Ecto neural progenitor cell (in vitro differentiated cells): ENCODE measurements at regions not wholly inside any gene's neighbourhood (a gene's known extent, or its start where the extent isn't known, plus 50 kb on each side); places are given as distances from the start of the nearest gene placed in this dataset.

Source experiments
- DNase-seq: peaks from one replicate; pipeline ENCODE4 v3.0.0-alpha.2; 2018; ENCODE audit warnings: low spot score

DNA sequence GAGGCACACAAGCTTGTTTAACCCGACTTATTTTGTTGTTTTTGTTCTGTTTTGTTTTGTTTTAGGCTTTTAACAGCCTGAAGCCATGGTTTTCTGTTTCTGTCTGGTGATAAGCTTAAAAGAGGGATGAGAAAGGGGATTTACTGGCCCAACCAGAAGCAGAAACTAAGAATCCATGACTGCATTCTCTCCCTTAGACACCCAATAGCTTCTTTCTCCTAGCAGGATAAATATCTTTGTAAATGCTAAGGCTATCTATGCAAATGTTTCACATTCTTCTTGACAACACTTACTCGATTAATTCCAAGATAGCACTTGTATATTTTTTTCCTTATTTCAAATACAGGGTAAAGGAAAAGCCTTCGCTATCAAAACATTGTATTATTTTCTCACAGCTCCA, 53.7 kb upstream of the SMAD1 start:
- no peak for DNase-seq

DNA sequence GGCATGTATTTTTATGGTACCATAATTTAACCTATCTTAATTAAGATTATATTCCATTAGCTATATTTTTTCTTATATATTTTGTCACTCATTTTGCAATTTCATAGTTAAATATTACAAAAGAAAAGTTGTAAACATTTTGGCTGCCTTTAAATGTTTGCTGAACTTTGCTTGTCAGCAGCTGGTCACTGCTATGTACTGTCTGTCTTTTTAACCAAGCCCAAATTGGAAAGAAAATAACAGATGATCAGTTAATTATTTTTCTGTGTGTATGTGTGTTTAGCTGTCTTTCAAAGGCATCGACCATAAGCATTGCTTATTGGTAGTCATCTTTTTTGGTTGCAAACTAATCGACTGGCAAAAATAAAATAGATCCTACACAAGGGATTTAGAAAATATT, 54.4 kb upstream of the SMAD1 start:
- no peak for DNase-seq

DNA sequence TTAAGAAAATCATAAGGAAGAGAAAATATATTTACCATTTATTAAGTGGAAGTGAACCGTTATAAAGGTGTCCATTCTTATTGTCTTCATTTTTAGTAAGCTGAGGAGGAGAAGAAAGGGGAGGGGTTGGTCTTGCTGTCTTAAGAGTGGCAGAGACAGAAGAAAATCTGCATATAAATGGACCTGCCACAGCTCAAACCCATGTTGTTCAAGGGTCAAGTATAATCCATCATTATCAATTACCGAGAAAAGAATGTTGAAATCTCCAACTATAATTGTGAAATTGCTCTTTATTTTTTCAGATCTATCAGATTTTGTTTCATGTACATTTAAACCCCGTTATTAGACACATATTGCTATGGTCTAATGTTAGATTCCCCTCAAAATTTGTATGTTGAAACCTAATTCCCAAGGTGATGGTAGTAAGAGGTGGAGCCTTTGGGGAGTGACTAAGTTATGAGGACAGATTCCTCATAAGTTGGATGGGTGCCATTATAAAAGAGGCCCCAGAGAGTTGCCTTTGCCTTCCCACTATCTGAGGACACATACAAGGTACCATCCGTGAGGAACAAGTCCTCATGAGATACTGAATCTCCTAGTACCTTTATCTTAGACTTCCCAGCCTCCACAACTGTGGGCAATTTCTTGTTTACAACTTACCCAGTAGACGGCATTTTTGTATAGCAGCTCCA, 58.5 kb upstream of the SMAD1 start:
- DNase-seq: no peak

DNA sequence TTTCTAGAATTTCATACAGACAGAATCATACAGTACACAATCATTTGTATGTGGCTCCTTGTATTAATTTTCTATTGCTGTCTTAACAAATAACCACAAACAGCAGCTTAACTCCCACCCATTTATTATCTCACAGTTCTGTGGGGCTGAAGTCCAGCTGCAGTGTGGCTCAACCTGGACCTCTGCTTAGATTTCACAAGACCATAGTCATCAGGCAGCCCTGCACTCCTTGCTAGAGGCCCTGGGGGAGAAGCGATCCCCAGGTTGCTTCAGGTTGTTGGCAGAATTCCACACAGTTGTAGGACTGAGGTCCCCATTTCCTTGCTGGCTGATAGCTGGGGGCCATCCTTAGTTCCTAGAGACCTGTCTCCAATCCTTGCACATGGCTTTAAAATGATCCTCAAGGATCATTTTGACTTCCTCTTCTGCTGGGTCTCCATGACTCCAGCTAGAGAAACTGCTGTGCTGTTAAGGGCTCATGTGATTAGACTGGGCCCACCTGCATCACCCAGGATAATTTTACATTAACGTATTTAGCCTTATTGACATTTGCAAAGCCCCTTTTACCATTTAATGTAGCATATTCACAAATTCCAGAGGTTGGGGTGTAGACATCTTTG, 60.9 kb upstream of the SMAD1 start:
- DNase-seq: no peak

DNA sequence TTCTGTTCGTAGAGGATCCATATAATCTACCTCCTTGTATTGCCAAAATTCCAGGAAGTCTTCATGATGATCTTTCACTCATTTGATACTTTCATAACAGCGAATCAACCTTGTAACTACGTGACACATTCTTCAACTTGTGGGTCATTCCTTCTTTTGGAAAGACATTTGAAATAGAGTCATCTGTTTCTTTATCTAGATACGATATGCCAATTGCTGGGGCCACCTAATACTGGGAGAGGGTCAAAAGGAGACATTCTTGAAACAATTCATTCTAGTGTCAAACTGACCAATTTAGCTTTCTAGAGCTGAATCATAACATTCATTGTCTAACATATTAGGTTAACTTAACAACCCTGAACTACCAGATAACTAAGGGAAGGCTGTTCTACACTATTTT, 62.9 kb upstream of the SMAD1 start:
- no peak for DNase-seq

DNA sequence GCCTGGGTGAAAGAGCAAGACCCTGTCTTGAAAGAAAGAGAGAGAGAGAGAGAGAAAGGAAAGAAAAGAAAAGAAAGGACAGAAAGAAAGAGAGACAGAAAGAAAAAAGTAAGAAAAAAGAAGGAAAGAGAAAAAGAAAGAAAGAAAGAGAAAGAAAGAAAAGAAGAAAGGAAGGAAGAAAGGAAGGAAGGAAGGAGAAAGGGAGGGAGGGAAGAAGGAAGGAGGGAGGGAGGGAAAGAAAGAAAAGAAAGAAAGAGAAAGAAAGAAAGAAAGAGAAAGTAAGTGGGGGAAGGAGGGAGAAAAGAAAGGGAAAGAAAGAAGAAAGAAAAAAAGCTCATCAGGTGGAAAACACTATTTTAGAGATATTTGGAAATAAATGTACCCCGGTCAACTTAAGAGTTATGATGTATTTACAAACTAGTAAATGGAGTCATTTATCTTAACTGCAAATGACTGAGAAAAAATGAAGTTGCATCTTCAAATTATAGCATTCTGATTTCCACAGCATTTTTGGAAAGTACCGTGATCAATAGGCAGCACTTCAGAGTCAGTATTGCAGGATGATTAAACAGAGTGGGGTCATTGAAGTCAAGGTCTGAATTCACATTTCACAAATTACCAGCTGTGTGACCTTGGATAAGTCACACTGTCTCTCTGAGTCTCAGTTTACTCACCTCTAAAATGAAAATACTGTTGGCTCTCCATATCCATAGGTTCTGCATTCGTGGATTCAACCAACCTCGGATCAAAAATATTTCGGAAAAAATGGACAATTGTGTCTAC, 64.1 kb upstream of the SMAD1 start:
- no peak for DNase-seq

DNA sequence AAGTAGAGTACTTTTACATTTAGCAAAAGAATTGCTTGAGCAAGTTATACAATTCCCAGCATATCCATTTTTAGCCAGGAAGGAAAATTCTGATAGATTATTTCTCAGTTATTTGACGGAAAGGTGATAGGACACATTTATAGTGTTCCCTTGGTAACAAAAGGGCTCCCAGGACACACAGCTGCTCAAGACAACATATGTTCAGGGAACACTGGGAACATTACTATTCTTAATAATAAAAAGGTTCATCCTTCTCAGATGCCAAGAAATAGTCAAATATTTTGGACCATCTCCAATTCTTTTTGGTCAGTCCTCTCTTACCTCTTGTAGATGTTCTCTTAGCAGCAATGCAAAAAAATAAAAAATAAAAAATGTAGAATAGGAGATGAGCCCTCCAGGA, 66.8 kb upstream of the SMAD1 start:
- no peak for DNase-seq

DNA sequence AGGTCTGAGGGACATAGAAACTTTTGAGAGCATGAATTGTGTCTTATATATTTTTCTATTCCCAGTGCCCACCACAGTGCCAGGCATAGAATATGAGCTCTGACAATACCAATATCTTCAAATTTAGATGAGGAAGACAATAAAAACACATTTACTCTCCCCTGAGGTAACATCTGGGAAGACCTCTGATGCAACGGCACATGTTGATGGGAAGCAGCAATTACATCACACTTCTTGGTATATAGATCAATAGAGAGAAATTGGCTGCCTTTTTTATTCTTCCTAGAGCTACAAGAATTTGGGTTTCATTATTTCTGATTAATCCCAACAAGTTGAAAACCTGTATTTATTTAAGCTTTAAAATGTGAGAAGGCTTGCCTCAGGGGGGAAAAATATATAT, 67.4 kb upstream of the SMAD1 start:
- DNase-seq: no peak

DNA sequence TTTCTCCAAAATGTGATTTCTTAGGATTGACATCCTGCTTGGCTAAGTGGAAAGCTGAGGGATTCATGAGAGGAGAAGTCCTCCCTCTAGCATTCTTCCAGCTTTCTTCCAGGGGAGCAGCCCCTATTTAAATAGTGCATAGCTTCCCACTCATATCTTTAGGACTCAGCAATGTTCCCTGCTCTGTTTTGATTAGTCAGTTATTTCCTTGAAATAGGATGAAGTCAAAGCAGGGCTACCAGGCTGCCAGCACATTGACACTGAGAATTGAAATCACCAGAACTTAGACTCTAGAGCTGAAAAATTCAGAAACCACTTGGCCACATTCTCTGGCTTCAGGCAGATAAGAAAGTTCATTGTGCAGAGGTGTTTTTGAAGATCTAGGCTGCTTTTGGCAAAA, 74.7 kb upstream of the SMAD1 start:
- no peak for DNase-seq

DNA sequence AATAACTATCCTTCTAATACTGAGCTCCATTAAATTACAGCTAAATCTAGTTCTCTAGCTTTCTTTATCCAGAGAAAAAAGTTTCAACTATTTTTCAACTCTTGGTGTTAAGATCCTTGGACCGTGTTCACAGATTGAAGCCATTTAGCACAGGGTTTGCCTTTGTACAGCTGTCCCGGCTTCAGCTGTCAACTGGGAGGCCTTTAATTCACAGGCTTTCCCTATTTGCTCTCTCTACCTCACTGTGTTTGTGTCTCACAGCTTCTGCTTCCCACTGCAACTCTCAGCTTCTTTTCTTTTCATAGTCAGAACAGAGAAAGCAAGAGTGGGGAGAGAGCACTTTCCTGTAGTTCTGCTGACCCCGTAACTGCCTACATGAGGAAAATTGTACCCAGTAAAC, 76.9 kb upstream of the SMAD1 start:
- DNase-seq: no peak

DNA sequence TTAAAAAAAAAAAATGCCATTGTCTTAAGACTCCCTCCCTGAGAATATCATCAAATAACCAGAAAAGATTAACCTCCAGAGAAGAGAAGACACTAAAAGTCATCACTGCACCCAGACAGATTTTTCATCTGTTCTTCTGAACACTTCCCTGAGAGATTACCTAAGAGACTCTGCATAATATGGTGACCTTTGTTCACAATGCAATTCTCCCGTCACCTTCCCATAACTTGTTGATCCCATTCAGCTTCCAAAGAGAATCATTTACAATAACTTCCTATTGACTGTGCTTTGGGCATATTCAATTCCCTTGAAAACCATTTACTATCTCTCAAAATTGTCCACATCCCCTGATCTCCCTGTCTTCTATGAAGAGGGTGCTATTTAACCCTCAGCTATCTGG, 85.1 kb upstream of the SMAD1 start:
- no peak for DNase-seq

DNA sequence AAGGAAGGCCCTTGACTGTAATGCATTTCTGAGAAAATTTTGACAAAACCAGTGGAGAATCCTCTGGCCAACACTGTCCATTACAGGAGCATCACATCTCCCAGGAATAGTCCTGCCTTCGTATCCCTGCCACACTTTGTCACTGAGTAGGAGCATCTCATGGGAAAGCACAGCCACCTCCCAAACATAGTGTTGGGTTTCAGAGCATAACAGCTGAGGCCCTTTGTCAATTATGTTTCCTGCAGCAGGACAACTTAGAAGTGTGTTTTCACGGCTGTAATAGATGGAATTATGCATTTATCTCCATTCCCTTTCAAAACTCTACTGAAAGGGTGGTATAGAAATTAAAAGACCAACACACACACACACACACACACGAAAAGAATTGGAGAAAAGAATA, 91.1 kb upstream of the SMAD1 start:
- DNase-seq: no peak

DNA sequence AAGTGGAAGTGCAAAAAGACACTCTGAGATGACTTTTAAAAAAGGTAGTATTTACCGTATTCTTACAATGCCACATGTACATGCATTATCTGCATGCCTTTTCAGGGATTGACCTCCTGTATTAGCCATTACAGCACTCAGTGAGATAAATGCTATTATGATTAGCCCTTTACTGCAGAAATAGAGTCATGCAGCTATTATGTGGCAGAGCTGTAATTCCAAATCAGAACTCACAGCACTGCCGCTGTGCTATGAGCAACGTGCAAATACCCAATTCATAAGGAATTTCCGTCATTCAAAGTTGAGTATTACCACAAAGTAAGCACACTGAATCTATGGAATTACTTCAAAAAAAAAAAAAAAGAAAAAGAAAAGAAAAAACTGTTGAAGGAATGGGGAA, 92.1 kb upstream of the SMAD1 start:
- DNase-seq: no peak

DNA sequence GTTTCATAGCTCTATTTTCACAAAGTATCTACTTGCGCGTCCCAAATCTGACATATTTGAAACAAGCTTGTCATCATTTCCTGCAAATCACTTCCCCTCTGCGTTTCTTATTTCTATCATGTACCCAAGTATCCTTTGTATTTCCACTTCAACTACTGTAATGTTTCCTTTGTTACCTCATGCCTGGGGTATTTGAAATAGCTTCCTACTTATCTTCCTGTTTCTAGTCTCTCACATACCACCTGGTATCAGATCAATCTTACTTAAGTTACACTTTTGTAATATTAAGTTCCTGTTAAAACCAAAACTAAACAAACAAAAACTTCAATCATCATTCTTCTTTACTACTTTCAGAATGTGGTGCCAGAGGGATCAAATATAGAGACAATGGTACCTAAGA, 93.6 kb upstream of the SMAD1 start:
- DNase-seq: no peak

DNA sequence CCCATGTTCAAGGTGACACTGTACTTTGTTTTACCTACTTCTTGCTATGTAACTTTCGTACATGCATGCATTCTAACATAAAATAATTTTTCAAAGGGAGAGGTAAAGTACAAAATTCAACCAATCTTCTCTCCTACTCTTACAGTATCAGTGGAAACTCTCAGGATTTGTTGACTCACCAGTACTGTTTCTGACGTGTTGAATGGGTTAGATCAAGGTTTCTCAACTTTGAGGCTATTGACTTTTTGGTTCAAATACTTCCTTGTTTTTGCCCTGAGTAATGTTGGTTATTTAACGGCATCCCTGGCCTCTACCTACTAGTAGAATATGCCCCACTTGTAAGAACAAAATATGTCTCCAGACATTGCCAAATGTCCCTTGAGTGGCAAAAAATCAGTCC, 94.6 kb upstream of the SMAD1 start:
- DNase-seq: no peak

DNA sequence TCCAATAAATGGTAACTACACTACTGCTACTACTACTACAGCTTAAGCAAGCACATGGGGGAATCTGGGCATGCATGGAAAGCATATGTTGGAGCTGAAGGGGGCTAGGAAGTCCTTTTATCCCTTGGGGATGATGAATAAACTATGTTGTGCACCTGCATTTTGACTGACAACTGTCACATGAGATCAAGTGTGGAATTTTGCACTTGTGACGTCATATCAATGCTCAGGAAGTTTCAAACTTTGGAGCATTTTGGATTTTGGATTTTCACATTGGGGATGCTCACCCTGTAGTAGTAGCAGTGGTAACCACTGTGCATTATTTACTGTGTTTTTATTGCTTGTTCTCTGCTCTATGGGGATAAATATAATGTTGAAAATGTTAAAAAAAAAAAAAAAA, 100.5 kb upstream of the SMAD1 start:
- DNase-seq: no peak

DNA sequence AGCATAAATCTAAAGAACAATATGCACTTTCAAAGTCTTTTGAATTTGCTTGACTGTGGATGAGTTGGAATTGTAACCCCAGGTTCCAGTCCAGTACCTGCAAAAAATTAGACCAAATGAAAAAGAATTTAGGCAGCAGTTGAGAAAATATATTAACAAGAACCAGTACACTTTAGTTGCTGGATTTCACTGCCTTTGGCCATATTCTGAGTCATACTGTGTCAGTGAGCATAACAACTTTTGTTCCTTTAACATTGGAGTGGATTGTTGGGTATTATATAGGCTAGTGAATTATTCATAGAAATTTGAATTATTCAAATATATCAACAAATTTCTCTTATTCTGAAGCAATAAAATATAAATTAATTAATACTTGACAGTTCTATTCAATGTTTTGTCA, 101.5 kb upstream of the SMAD1 start:
- no peak for DNase-seq

DNA sequence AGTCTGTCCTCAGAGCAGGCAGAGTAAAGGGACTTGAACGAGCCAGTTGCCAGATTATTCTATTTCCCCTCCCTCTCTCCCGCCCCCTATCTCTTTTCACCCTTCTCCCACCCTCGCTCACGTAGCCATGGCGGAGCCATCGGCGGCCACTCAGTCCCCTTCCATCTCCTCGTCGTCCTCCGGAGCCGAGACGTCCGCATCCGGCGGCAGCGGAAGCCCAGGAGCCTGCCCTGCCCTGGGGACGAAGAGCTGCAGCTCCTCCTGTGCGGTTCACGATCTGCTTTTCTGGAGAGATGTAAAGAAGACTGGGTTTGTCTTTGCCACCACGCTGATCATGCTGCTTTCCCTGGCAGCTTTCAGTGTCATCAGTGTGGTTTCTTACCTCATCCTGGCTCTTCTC, 106.2 kb upstream of the SMAD1 start:
- no peak for DNase-seq

DNA sequence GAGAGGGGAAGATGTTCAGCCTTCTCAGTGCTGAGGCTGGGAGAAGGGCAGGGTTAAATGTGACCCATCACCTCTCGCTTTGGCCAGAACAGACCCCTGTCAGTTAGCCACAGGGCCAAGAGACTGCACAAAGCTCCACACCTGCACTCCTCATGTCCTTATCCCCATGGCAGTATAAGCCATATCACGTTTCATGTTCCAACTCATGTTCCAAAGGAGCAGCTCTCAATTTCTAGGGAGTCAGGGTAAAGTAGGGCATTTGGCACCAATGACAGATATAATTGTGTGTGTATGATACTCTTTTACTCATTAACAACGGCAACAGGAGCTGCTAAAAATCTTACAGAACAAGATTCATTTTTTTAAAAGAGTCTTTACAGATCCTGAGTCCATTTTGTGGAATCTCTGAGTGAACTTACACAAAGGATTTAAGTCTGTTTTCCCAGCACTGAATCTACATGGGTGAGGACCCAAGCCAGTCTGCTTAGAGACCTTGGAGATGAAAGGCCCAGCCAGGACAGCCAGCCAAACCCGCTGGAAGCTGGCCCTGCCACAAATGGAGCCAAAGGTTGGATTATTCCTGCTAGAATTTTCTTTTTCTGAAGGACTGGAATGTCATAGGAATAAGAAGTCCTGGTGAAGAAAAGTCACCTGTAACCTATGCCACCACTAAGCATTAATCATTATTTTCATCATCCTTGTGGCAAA, 129.1 kb upstream of the SMAD1 start:
- no peak for DNase-seq

DNA sequence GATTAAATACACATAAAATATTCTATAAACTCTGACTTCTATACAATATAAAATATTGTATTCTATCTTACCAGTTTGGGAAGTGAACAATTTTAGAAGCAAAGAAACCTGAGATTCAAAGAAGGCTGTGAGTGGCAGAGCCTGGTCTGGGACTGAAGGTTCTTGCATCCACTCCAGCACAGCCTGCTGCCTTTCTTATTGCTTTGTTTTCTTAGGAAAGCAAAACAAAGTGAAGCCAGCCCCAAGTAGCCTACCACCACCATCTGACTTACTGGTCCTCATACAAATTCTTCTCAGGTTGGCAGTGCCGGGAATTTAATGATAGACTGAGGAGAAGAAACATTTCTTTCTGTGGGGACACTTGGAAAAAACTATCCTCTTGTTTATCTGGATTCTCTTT, 129.7 kb upstream of the SMAD1 start:
- DNase-seq: no peak

DNA sequence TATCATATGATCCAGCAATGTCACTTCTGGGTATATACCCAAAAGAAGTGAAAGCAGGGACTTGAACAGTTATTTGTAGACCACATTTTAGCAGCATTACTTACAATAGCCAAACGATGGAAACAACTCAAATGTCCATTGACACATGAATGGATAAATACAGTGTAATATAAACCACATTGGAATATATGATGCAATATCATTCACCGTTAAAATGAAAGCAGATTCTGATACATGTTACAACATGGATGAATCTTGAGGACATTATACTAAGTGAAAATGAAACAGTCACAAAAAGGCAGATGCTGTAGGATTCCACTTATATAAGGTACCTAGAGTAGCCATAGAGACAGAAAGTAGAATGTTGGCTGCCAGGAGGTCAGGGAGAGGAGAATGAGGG, 130.5 kb upstream of the SMAD1 start:
- no peak for DNase-seq

DNA sequence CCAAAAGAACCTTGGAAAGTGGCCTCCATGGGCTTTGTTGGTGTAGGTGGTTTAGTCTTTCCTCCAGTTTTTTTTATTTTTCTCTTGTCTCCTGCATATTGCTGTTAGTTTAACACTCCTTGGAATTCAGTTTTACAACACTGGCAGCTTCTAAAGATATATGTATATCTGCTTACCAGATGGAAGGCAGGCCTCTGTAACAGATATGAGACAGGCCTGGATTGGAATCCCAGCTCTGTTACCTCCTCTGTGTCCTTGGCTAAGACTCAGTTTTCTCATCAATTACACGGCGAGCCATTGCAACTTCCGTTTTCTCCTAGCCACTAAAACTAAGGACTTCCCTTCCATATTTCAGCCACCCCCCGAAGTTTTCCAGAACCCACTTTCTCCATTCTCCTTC, 133.4 kb upstream of the SMAD1 start:
- DNase-seq: no peak

DNA sequence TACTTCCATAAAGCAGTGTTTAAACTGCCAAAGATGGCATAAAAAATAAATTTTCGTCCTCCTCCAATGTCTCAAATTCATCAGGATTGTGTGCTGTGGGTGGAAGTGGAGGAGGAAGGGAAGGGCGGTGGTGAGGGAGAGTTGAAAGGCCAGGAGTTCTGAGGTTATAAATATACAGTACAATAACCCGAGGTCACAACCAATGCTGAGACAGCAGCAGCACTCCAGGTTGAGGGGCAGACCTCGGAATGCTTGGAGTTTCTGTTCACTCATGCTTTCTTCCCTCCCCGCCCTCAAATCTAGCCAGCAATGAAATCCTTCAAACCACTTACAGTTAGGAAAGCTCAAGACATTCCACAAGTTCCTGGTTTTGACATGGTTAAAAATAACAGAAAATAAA, 134.0 kb upstream of the SMAD1 start:
- DNase-seq: no peak
